IPS-18a (cell line): ENCODE measurements at regions not wholly inside any gene's neighbourhood (a gene's known extent, or its start where the extent isn't known, plus 50 kb on each side); places are given as distances from the start of the nearest gene placed in this dataset.
"Not testable (repeated sequence)": the region's sequence is repeated elsewhere in the genome, so short reads cannot be mapped to it uniquely, and the experiment has no call there.

Experiments used
- H3K27ac ChIP-seq: one replicate; pipeline ENCODE4 v1.5.1; 2013; ENCODE audit warnings: low read length
- H3K27me3 ChIP-seq: one replicate; pipeline ENCODE4 v1.6.1; 2013; ENCODE audit warnings: mild to moderate bottlenecking, low read length; ENCODE audit not compliant: control insufficient read depth, insufficient read depth
- H3K36me3 ChIP-seq: one replicate; pipeline ENCODE4 v1.6.1; 2013; ENCODE audit warnings: low read depth, low read length; ENCODE audit not compliant: control insufficient read depth
- H3K4me1 ChIP-seq: one replicate; pipeline ENCODE4 v1.6.1; 2013; ENCODE audit warnings: low read depth, low read length; ENCODE audit not compliant: control insufficient read depth
- H3K4me3 ChIP-seq: one replicate; pipeline ENCODE4 v1.5.1; 2013; ENCODE audit warnings: low read length
- H3K9ac ChIP-seq: one replicate; pipeline ENCODE4 v1.6.1; 2013; ENCODE audit warnings: mild to moderate bottlenecking, low read length, moderate library complexity
- H3K9me3 ChIP-seq: one replicate; pipeline ENCODE4 v1.6.1; 2013; ENCODE audit warnings: low read depth, low read length; ENCODE audit not compliant: control insufficient read depth

DNA sequence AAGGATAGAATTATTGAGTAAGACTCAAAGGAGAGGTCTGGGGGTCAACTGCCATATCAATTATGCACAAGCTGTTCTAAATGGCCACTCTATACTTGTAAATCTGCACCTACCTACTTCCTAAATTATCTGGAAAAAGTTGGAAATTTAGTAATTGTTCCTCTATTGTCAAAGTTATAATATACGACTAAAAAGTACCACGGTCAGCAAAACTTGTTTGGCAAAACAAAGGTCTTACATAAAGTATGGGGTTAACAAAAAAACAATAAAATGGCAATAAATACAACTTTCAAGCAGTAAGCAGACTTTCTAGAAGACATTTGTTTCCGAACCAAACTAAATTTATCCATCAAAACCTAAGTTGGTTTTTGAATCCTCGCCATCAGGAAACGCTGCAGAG is 309.7 kb downstream of the FRK start:
- no peak overlapping the region for H3K4me3 ChIP-seq
- no peaks in the 10 kb centered on the region for H3K9me3 ChIP-seq
- H3K27ac ChIP-seq: no peak overlapping the region
- H3K9ac ChIP-seq: no peak overlapping the region
- H3K36me3 ChIP-seq: no peaks in the 10 kb centered on the region
- no peaks in the 10 kb centered on the region for H3K27me3 ChIP-seq
- H3K4me1 ChIP-seq: no peaks in the 10 kb centered on the region

DNA sequence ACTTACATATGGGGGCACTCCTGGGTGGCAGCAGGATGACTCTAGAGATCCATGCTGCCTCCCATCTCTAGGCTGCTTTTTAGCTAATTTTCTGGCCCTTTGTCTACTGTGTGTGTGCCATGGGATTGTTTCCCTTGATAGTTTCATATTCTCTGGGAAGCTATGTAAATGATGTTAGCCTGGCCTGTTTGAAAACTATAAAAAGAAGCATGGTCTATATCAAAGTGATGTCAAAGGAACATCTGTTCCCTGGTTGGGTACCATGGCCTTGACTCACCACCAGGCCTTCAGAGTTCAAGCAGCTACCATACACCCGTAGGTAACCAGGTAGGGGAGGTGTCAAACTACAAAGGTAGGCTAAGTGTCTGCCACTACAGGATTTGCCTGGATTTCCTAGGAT is 310.4 kb downstream of the FRK start:
- Histone ChIP-seq H3K27ac (no peak overlapping the region), H3K9ac (no peak overlapping the region), H3K9me3 (no peaks in the 10 kb centered on the region), H3K36me3 (no peaks in the 10 kb centered on the region), H3K4me3 (no peak overlapping the region), H3K4me1 (no peaks in the 10 kb centered on the region), H3K27me3 (no peaks in the 10 kb centered on the region)

DNA sequence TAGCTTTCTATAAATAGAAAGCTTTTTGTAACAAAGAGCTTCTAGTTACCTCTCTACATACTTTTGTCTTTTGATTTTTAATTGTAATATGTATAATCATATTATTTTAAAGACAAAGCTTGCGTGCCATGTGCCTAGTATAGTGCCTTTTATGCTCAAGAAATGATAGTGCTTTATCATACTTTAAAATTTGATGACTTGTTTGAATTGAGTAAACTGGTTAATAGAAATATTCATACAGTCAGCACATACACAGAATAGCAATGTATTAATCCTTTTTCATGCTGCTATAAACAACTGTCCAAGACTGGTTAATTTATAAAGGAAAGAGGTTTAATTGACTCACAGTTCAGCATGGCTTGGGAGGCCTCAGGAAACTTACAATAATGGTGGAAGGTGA is 313.0 kb downstream of the FRK start:
- H3K4me3 ChIP-seq: no peak overlapping the region
- H3K36me3 ChIP-seq: no peaks in the 10 kb centered on the region
- no peak overlapping the region for H3K27ac ChIP-seq
- no peaks in the 10 kb centered on the region for H3K9me3 ChIP-seq
- no peaks in the 10 kb centered on the region for H3K27me3 ChIP-seq
- H3K4me1 ChIP-seq: no peaks in the 10 kb centered on the region
- no peak overlapping the region for H3K9ac ChIP-seq

DNA sequence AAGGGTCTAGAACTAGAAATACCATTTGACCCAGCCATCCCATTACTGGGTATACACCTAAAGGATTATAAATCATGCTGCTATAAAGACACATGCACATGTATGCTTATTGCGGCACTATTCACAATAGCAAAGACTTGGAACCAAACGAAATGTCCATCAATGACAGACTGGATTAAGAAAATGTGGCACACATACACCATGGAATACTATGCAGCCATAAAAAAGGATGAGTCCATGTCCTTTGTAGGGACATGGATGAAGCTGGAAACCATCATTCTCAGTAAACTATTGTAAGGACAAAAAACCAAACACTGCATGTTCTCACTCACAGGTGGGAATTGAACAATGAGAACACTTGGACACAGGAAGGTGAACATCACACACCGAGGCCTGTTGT is 314.1 kb downstream of the FRK start:
- not testable (repeated sequence) for H3K4me1 ChIP-seq, H3K9ac ChIP-seq, H3K9me3 ChIP-seq, H3K36me3 ChIP-seq, H3K27ac ChIP-seq, H3K4me3 ChIP-seq, H3K27me3 ChIP-seq

DNA sequence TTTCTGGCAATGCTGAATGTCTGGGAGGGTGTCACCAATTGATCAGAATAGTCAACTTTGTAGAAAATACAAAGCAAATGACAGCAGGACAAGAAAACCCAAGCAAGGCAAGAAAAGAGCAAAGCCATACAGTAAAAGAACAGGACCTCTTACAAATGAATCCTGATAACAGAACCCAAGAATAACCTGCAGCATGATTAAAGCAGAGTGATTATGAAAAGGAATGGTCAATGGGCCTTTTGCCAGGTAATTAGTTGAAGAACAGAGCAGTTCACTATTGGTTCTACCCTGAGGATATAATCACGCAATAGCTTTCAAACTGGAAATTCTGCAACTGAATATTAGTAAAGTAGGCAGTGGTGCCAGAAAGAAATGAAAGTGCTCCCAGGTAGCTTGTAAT is 319.8 kb downstream of the FRK start:
- Histone ChIP-seq H3K4me1 (no peaks in the 10 kb centered on the region), H3K27ac (no peak overlapping the region), H3K9me3 (peaks cover 5% of the 10 kb centered on the region), H3K9ac (no peak overlapping the region), H3K4me3 (no peak overlapping the region), H3K36me3 (no peaks in the 10 kb centered on the region), H3K27me3 (no peaks in the 10 kb centered on the region)

DNA sequence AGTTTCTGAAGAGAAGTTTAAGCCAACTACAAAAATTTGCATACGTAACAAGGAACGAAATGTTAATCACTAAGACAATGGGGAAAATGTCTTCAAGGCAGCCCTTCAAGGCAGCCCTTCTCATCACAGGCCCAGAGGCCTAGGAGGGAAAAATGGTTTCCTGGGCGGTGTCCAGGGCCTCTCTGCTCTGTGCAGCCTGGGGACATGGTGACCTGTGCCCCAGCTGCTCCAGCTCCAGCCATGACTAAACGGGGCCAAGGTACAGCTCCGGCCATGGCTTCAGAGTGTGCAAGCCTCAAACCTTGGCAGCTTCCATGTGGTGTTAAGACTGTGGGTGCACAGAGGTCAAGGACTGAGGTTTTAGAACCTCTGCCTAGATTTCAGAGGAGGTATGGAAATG is 325.1 kb downstream of the FRK start:
- H3K27me3 ChIP-seq: no peaks in the 10 kb centered on the region
- no peak overlapping the region for H3K4me3 ChIP-seq
- H3K9me3 ChIP-seq: peaks cover 7% of the 10 kb centered on the region
- no peaks in the 10 kb centered on the region for H3K4me1 ChIP-seq
- no peak overlapping the region for H3K9ac ChIP-seq
- H3K36me3 ChIP-seq: no peaks in the 10 kb centered on the region
- H3K27ac ChIP-seq: no peak overlapping the region

DNA sequence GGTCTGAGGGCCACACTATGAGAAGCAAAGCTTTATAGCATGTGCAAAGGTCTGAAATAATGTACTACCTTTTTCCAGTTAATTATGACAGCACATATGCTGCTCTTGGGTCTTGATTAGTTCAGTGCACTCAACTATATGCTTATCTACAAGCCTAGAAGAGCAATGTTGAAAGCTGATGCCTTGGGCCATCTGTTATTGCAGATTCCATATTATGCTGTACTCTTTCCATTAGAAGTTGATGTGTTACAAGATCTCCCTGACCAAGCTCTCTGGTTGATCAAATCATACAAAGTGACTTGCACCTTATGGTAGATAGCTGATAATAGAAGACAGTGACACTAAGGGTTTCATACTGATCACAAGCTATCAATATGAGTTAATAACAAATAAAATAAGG is 327.3 kb downstream of the FRK start:
- H3K36me3 ChIP-seq: no peaks in the 10 kb centered on the region
- peaks cover 7% of the 10 kb centered on the region for H3K9me3 ChIP-seq
- H3K9ac ChIP-seq: no peak overlapping the region
- no peak overlapping the region for H3K4me3 ChIP-seq
- no peaks in the 10 kb centered on the region for H3K4me1 ChIP-seq
- H3K27ac ChIP-seq: no peak overlapping the region
- H3K27me3 ChIP-seq: no peaks in the 10 kb centered on the region

DNA sequence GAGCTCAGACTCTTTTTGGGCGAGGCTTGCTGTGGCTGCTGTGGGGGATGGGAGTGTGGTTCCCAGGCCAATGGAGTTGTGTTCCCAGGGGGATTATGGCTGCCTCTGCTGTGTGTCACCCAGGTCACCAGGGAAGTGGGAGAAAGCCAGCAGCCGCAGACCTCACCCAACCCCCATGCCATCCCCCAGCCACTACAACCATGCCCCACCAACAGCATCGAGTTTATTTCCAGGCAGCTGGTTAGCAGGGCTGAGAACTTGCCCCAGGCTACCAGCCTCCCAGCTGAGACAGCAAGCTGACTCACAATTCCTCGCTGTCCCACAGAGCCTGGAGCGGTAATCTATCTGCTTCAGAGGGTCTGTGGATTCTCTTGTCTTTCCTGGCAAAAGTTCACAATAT is 331.7 kb downstream of the FRK start:
- Histone ChIP-seq H3K9ac (no peak overlapping the region), H3K36me3 (no peaks in the 10 kb centered on the region), H3K27ac (no peak overlapping the region), H3K4me1 (no peaks in the 10 kb centered on the region), H3K4me3 (no peak overlapping the region), H3K9me3 (no peaks in the 10 kb centered on the region), H3K27me3 (no peaks in the 10 kb centered on the region)

DNA sequence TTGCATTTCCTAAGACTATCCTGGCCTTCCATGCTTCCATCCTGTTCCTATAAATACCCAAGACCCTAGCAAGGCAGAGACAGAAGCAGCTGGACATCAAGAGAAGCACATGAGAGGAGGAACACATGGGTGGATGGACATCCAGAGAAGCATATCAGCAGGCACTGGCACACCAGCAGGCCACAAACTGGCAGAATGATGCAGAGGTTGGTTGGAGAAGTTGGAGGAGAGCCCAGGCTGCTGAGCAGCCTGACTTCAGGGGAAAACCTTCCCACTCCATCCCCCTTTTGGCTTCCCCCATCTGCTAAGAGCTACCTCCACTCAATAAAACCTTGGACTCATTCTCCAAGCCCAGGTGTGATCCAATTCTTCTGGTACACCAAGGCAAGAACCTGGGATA is 332.5 kb downstream of the FRK start:
- H3K36me3 ChIP-seq: no peaks in the 10 kb centered on the region
- H3K4me3 ChIP-seq: no peak overlapping the region
- H3K27me3 ChIP-seq: no peaks in the 10 kb centered on the region
- H3K9me3 ChIP-seq: no peaks in the 10 kb centered on the region
- H3K4me1 ChIP-seq: no peaks in the 10 kb centered on the region
- no peak overlapping the region for H3K27ac ChIP-seq
- H3K9ac ChIP-seq: no peak overlapping the region

DNA sequence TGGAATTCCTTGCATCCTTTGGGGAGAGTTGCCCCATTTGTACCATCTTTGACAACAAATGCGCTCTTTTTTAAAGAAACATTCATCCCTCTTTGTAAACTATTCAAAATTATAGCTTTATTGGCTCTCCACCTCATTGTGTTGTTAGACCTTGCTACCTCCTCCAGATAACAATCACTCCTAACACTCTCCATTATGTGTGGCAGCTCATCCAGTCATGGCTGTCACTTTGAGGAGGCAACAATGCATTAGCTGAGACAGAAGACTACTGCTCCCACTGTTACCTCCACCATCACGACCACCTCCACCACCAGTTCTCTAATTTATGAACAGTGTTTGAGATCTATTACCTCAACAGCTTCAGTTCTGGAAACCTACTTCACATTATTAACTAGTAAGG is 339.1 kb downstream of the FRK start:
- H3K27ac ChIP-seq: no peak overlapping the region
- no peaks in the 10 kb centered on the region for H3K27me3 ChIP-seq

DNA sequence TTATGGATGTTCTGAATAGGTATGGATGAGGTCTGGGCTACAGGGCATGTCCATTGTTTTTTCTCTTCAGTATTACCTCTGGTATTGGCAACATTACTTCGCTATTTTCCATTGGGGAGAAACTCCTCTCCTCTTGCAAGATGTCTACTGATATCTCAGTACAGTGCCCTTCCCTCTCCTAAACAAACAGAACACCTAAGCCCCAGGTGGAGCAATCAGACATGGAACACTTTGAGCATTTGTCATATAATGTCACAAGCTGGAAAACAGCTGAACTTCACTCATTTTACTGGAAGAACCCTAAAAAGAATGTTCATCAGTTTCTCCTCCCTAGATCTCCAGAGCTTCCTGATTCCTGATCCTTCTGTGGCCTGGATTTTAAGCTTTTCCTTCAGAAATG is 339.8 kb downstream of the FRK start:
- Histone ChIP-seq H3K4me1 (no peaks in the 10 kb centered on the region), H3K4me3 (no peak overlapping the region), H3K36me3 (no peaks in the 10 kb centered on the region), H3K27me3 (no peaks in the 10 kb centered on the region), H3K9me3 (no peaks in the 10 kb centered on the region), H3K9ac (no peak overlapping the region), H3K27ac (no peak overlapping the region)

More for the DNA sequence above, 339.1 kb downstream of the FRK start:
- H3K4me3 ChIP-seq: no peak overlapping the region
- no peaks in the 10 kb centered on the region for H3K36me3 ChIP-seq
- no peaks in the 10 kb centered on the region for H3K9me3 ChIP-seq
- H3K9ac ChIP-seq: no peak overlapping the region
- no peaks in the 10 kb centered on the region for H3K4me1 ChIP-seq

DNA sequence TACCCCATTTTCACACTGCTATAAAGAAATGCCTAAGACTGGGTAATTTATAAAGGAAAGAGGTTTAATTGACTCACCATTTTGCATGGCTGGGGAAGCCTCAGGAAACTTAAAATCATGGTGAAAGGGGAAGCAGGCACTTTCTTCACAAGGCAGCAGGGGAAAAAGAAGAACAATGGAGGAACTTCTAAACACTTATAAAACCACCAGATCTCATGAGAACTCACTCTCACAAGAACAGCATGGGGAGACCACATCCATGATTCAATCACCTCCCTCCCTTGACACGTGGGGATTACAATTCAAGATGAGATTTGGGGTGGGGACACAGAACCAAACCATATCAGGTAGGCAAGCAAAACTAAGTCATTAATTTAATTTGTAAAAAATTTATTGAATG is 343.2 kb downstream of the FRK start:
- H3K27me3 ChIP-seq: no peaks in the 10 kb centered on the region
- H3K4me3 ChIP-seq: no peak overlapping the region
- no peak overlapping the region for H3K27ac ChIP-seq
- no peaks in the 10 kb centered on the region for H3K9me3 ChIP-seq
- no peaks in the 10 kb centered on the region for H3K4me1 ChIP-seq
- H3K9ac ChIP-seq: no peak overlapping the region
- H3K36me3 ChIP-seq: no peaks in the 10 kb centered on the region

DNA sequence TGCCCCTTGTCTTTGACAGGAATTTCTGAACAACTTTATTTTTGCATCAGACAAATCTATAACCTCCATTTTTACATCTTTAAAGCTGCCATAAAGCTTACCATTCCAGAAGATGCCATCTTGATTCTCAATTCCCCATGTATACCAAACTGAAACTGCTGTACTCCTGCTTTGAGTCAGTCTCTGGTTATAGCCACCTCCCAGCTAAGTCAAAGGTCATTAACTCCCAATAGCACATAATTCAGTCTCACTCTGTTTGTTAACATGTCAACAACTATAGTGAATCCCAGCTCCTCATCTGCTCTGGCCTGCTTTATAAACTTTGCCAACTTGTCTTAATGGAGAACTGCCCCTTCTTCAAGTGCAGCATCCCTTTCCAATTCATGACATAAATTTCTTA is 343.6 kb downstream of the FRK start:
- Histone ChIP-seq H3K27ac (no peak overlapping the region), H3K9ac (no peak overlapping the region)

More for the DNA sequence above, 343.6 kb downstream of the FRK start:
- H3K4me1 ChIP-seq: no peaks in the 10 kb centered on the region
- H3K9me3 ChIP-seq: no peaks in the 10 kb centered on the region
- H3K27me3 ChIP-seq: no peaks in the 10 kb centered on the region
- no peak overlapping the region for H3K4me3 ChIP-seq
- H3K36me3 ChIP-seq: no peaks in the 10 kb centered on the region
